H1 (cell line): ENCODE measurements at regions not wholly inside any gene's neighbourhood (a gene's known extent, or its start where the extent isn't known, plus 50 kb on each side); places are given as distances from the start of the nearest gene placed in this dataset.

Experiments used
- ASH2L ChIP-seq: fragments of 200-600, 300-600 bp; sonication (generic); IDR thresholded peaks from one replicate; pipeline ENCODE4 v1.7.1; 2017; ENCODE audit warnings: low read length
- CEBPB ChIP-seq: IDR thresholded peaks from 2 replicates; pipeline ENCODE4 v1.6.1; 2012; ENCODE audit warnings: low read depth, low read length
- CHD7 ChIP-seq: fragments of 300-600 bp; sonication (generic); IDR thresholded peaks from 2 replicates; pipeline ENCODE4 v1.7.1; 2012; ENCODE audit warnings: low read length, moderate library complexity, mild to moderate bottlenecking, inconsistent platforms; ENCODE audit not compliant: insufficient replicate concordance
- GTF2F1 ChIP-seq: IDR thresholded peaks from 2 replicates; pipeline ENCODE4 v1.6.1; 2012; ENCODE audit warnings: low read depth, low read length, improper control_type of control experiment, borderline replicate concordance
- HDAC2 ChIP-seq, 2 experiments: fragments of 300-600 bp in 1 of 2; sonication (generic) in 1 of 2; IDR thresholded peaks; 2 replicates each; pipeline ENCODE4 v1.6.1; 2011 to 2012; ENCODE audit warnings: low read depth in 2 of 2, low read length in 2 of 2, mild to moderate bottlenecking in 2 of 2, moderate library complexity in 2 of 2, borderline replicate concordance in 1 of 2, inconsistent platforms in 1 of 2
- KDM4A ChIP-seq: IDR thresholded peaks from one replicate; pipeline ENCODE4 v1.7.1; 2012; ENCODE audit warnings: low read depth, mild to moderate bottlenecking, moderate library complexity, low read length, inconsistent platforms; ENCODE audit not compliant: severe bottlenecking
- RBBP5 ChIP-seq: IDR thresholded peaks from 2 replicates; pipeline ENCODE4 v1.7.1; 2012; ENCODE audit warnings: low read depth, mild to moderate bottlenecking, inconsistent platforms, low read length, moderate library complexity, borderline replicate concordance
- TAF7 ChIP-seq: optimal IDR thresholded peaks from 2 replicates; pipeline ENCODE3; 2011; ENCODE audit warnings: low read depth, mild to moderate bottlenecking, inconsistent platforms, low read length, moderate library complexity, borderline replicate concordance
- TF ChIP-seq, protein P1 (sequence below): IDR thresholded peaks from 2 replicates; pipeline ENCODE4 v1.6.1; 2011; ENCODE audit warnings: low read length, improper control_type of control experiment

GRCh38 chr13:73158851-73159250, 100.0 kb downstream of the KLF5 start (continued):
- no peak for TF ChIP-seq CHD7
- no peak for TF ChIP-seq GTF2F1
- TF ChIP-seq RBBP5 = no peak
- TF ChIP-seq TAF7 = no peak
- TF ChIP-seq KDM4A = no peak
- TF ChIP-seq, protein P1, sequence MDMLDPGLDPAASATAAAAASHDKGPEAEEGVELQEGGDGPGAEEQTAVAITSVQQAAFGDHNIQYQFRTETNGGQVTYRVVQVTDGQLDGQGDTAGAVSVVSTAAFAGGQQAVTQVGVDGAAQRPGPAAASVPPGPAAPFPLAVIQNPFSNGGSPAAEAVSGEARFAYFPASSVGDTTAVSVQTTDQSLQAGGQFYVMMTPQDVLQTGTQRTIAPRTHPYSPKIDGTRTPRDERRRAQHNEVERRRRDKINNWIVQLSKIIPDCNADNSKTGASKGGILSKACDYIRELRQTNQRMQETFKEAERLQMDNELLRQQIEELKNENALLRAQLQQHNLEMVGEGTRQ = no peak
- TF ChIP-seq HDAC2 (IDR thresholded peaks at IDR 0.05; ENCODE audit: borderline replicate concordance in 1 of 2, low read depth in 2 of 2, low read length in 2 of 2) = no peak
- no peak for TF ChIP-seq ASH2L
- no peak for TF ChIP-seq CEBPB
